IMR-90 (cell line): ENCODE measurements at regions not wholly inside any gene's neighbourhood (a gene's known extent, or its start where the extent isn't known, plus 50 kb on each side); places are given as distances from the start of the nearest gene placed in this dataset.

Experiments
- ATAC-seq: fragments of 200-7000 bp; cut with Tn5 transposase; 2 replicates; pipeline ENCODE4 v1.9.1; 2020; ENCODE audit warnings: low read depth, mild to moderate bottlenecking, moderate library complexity
- BruUV-seq: library from RNA; stranded (reverse); fragments of 400-500 nt; replicated peaks from 2 replicates; lab custom pipeline; 2021; lab: Mats Ljungman, UMichigan
- CTCF ChIA-PET: fragments of 300-600 bp; formaldehyde crosslinking; extraction: SDS; loops from one replicate; lab custom pipeline; 2021; ENCODE audit warnings: antibody characterized with exemption; lab: Yijun Ruan, JAX
- POLR2A ChIA-PET: fragments of 300-600 bp; sonication (Branson Sonifier 250); formaldehyde crosslinking; loops from one replicate; lab custom pipeline; 2022; ENCODE audit warnings: antibody characterized with exemption; ENCODE audit not compliant: unreplicated experiment; lab: Charles Lee
- DNase-seq: peaks from one replicate; pipeline ENCODE4 v3.0.0; 2013
- H2AFZ ChIP-seq: replicated peaks from 2 replicates; pipeline ENCODE3; 2013; ENCODE audit warnings: low read length, mild to moderate bottlenecking; ENCODE audit not compliant: poor library complexity
- H2AK5ac ChIP-seq: 2 replicates; pipeline ENCODE4 v1.6.1; 2013; ENCODE audit warnings: low read depth, low read length, inconsistent platforms
- H2AK9ac ChIP-seq: replicated peaks from 2 replicates; pipeline ENCODE3; 2013; ENCODE audit warnings: mild to moderate bottlenecking, low read depth, low read length, moderate library complexity; ENCODE audit not compliant: poor library complexity
- H2BK120ac ChIP-seq: 2 replicates; pipeline ENCODE4 v1.6.1; 2013; ENCODE audit warnings: low read depth, low read length, inconsistent platforms
- H2BK15ac ChIP-seq: 3 replicates; pipeline ENCODE4 v1.6.1; 2013; ENCODE audit warnings: low read depth, low read length, inconsistent platforms
- H2BK20ac ChIP-seq: 2 replicates; pipeline ENCODE4 v1.6.1; 2013; ENCODE audit warnings: low read depth, mild to moderate bottlenecking, inconsistent platforms, low read length, moderate library complexity
- H2BK5ac ChIP-seq: 2 replicates; pipeline ENCODE4 v1.6.1; 2013; ENCODE audit warnings: mild to moderate bottlenecking, low read depth, low read length, inconsistent platforms; ENCODE audit not compliant: poor library complexity, severe bottlenecking
- H3K14ac ChIP-seq: replicated peaks from 2 replicates; pipeline ENCODE4 v1.6.1; 2013; ENCODE audit warnings: low read depth, low read length, inconsistent platforms
- H3K18ac ChIP-seq: 2 replicates; pipeline ENCODE4 v1.6.1; 2013; ENCODE audit warnings: low read depth, low read length, control low read depth
- H3K23ac ChIP-seq: 2 replicates; pipeline ENCODE4 v1.6.1; 2013; ENCODE audit warnings: low read depth, low read length, inconsistent platforms
- H3K27ac ChIP-seq: 2 replicates; pipeline ENCODE4 v1.5.1; 2013; ENCODE audit warnings: mild to moderate bottlenecking, control low read depth, low read length; ENCODE audit not compliant: insufficient read depth
- H3K27me3 ChIP-seq: 2 replicates; pipeline ENCODE4 v1.6.1; 2013; ENCODE audit warnings: low read length; ENCODE audit not compliant: control insufficient read depth, insufficient read depth
- H3K36me3 ChIP-seq: 2 replicates; pipeline ENCODE4 v1.6.1; 2013; ENCODE audit warnings: low read length, mixed read lengths; ENCODE audit not compliant: control insufficient read depth, insufficient read depth
- H3K4ac ChIP-seq: 2 replicates; pipeline ENCODE4 v1.6.1; 2013; ENCODE audit warnings: low read depth, low read length, inconsistent platforms
- H3K4me1 ChIP-seq: 2 replicates; pipeline ENCODE4 v1.6.1; 2013; ENCODE audit warnings: low read length, mixed read lengths; ENCODE audit not compliant: control insufficient read depth, insufficient read depth
- H3K4me2 ChIP-seq: 2 replicates; pipeline ENCODE4 v1.6.1; 2013; ENCODE audit warnings: low read depth, mild to moderate bottlenecking, control low read depth, low read length, moderate library complexity
- H3K4me3 ChIP-seq: 2 replicates; pipeline ENCODE4 v1.5.1; 2013; ENCODE audit warnings: low read depth, mild to moderate bottlenecking, control low read depth, low read length, moderate library complexity; ENCODE audit not compliant: insufficient read depth
- H3K56ac ChIP-seq: 2 replicates; pipeline ENCODE4 v1.6.1; 2013; ENCODE audit warnings: low read length, inconsistent platforms; ENCODE audit not compliant: insufficient read depth; ENCODE audit errors: extremely low read depth
- H3K79me1 ChIP-seq, 2 experiments: 2 replicates each; pipeline ENCODE4 v1.6.1; 2013; ENCODE audit warnings: low read length in 2 of 2, inconsistent platforms in 1 of 2, low read depth in 1 of 2
- H3K9ac ChIP-seq: 2 replicates; pipeline ENCODE4 v1.6.1; 2013; ENCODE audit warnings: low read depth, low read length, control low read depth
- H3K9me1 ChIP-seq: 2 replicates; pipeline ENCODE4 v1.6.1; 2013; ENCODE audit warnings: low read length, inconsistent platforms; ENCODE audit not compliant: insufficient read depth
- H3K9me3 ChIP-seq: 2 replicates; pipeline ENCODE4 v1.6.1; 2013; ENCODE audit warnings: low read length; ENCODE audit not compliant: control insufficient read depth, insufficient read depth
- H4K20me1 ChIP-seq: 2 replicates; pipeline ENCODE4 v1.6.1; 2013; ENCODE audit warnings: low read length, inconsistent platforms; ENCODE audit not compliant: insufficient read depth
- H4K5ac ChIP-seq: 2 replicates; pipeline ENCODE4 v1.6.1; 2013; ENCODE audit warnings: mild to moderate bottlenecking, low read depth, low read length, control low read depth
- H4K8ac ChIP-seq, 2 experiments: 2 replicates each; pipeline ENCODE4 v1.6.1; 2013; ENCODE audit warnings: low read depth in 2 of 2, low read length in 2 of 2, control low read depth in 1 of 2, inconsistent platforms in 1 of 2
- H4K91ac ChIP-seq: 2 replicates; pipeline ENCODE4 v1.6.1; 2013; ENCODE audit warnings: low read depth, low read length, inconsistent platforms; ENCODE audit not compliant: insufficient read depth
- BHLHE40 ChIP-seq: fragments of 150-350 bp; IDR thresholded peaks from 2 replicates; pipeline ENCODE4 v1.6.1; 2016; ENCODE audit warnings: mild to moderate bottlenecking, low read depth, low read length
- CEBPB ChIP-seq: IDR thresholded peaks from 2 replicates; pipeline ENCODE4 v1.6.1; 2012; ENCODE audit warnings: low read depth, low read length, improper control_type of control experiment
- CHD1 ChIP-seq: IDR thresholded peaks from 2 replicates; pipeline ENCODE4 v1.6.1; 2012; ENCODE audit warnings: low read depth, low read length, improper control_type of control experiment
- CTCF ChIP-seq: conservative IDR thresholded peaks from 2 replicates; pipeline ENCODE4 v1.5.1; 2012; ENCODE audit warnings: mild to moderate bottlenecking, low read depth, low read length, improper control_type of control experiment
- ELK1 ChIP-seq: fragments of 150-350 bp; IDR thresholded peaks from 2 replicates; pipeline ENCODE4 v1.6.1; 2016; ENCODE audit warnings: low read depth, mild to moderate bottlenecking, low read length, moderate library complexity, borderline replicate concordance
- MAFK ChIP-seq: IDR thresholded peaks from 2 replicates; pipeline ENCODE4 v1.6.1; 2012; ENCODE audit warnings: low read depth, low read length, improper control_type of control experiment
- RAD21 ChIP-seq: IDR thresholded peaks from 2 replicates; pipeline ENCODE4 v1.6.1; 2012; ENCODE audit warnings: low read length, improper control_type of control experiment
- RCOR1 ChIP-seq: IDR thresholded peaks from 2 replicates; pipeline ENCODE4 v1.6.1; 2012; ENCODE audit warnings: mild to moderate bottlenecking, low read length, improper control_type of control experiment; ENCODE audit not compliant: insufficient replicate concordance
- WGBS, 2 experiments: methylation state at CpG; one replicate each; pipeline versions ENCODE4 v1.1.5 to v1.1.7; 2013; ENCODE audit warnings: missing lambda C conversion rate in 2 of 2; ENCODE audit not compliant: insufficient read length in 1 of 2; ENCODE audit errors: extremely low coverage in 2 of 2; 5-methylcytosine and 5-hydroxymethylcytosine counted together
- dilution Hi-C: fragments of 300-500 bp; cut with HindIII; formaldehyde crosslinking; loops from one replicate; pipeline ENCODE4 v1.14.3; 2018; ENCODE audit warnings: low sequenced_read_pairs; ENCODE audit not compliant: unreplicated experiment
- in situ Hi-C: fragments of 300-500 bp; cut with MboI; formaldehyde crosslinking; loops from 3 replicates; pipeline ENCODE4 v1.14.3; 2019; ENCODE audit warnings: low sequenced_read_pairs, inconsistent platforms, mixed read lengths
- intact Hi-C: fragments of 100-400 bp; cut with micrococcal nuclease; formaldehyde crosslinking; loops from 2 replicates; pipeline ENCODE4 v1.10.0; 2022

GRCh38 chr15:26091184-26091583 lies 228.1 kb upstream of the ATP10A start:
- TF ChIP-seq RCOR1 (no peak), CHD1 (no peak), MAFK (no peak), CEBPB (no peak), RAD21 (no peak), BHLHE40 (no peak), ELK1 (no peak), CTCF (no peak)
- Histone ChIP-seq H3K79me1 (no peaks in the 10 kb centered on the region), H2BK5ac (no peak overlapping the region), H3K36me3 (no peaks in the 10 kb centered on the region), H4K91ac (no peak overlapping the region), H3K4ac (no peak overlapping the region), H2BK20ac (no peak overlapping the region), H3K56ac (no peak overlapping the region), H3K23ac (no peak overlapping the region), H3K14ac (no peak overlapping the region), H2AK5ac (no peak overlapping the region), H4K20me1 (no peaks in the 10 kb centered on the region), H3K4me3 (no peak overlapping the region), H2AFZ (no peak overlapping the region), H2BK15ac (no peak overlapping the region), H3K27ac (no peak overlapping the region), H3K9me3 (no peaks in the 10 kb centered on the region), H3K9me1 (no peaks in the 10 kb centered on the region), H3K27me3 (no peaks in the 10 kb centered on the region), H2AK9ac (no peak overlapping the region), H3K9ac (no peak overlapping the region), H3K4me2 (no peak overlapping the region), H2BK120ac (no peak overlapping the region), H3K4me1 (0 out of 2 replicates have a peak, but pooled peaks cover 2% of the 10 kb centered on the region), H4K5ac (no peak overlapping the region), H4K8ac (no peak overlapping the region), H3K18ac (no peak overlapping the region)
- BruUV-seq, result no TSS peak
- intact Hi-C loops (no loop called here), dilution Hi-C loops (no loop called here), in situ Hi-C loops (no loop called here)
- 29% methylated on average over 1 of the region's 4 CpGs; no CpG with 5 or more reads in 1 of the 2 experiments for WGBS, 2 experiments
- POLR2A ChIA-PET, result no interaction called here
- ATAC-seq (no peak), DNase-seq (no peak)
- CTCF ChIA-PET, result no interaction called here
